GM19397 (cell line): ENCODE measurements at regions not wholly inside any gene's neighbourhood (a gene's known extent, or its start where the extent isn't known, plus 50 kb on each side); places are given as distances from the start of the nearest gene placed in this dataset.
"Not testable (repeated sequence)": the region's sequence is repeated elsewhere in the genome, so short reads cannot be mapped to it uniquely, and the experiment has no call there.

ENCODE experiments used
- ATAC-seq: cut with Tn5 transposase; IDR thresholded peaks from one replicate; pipeline ENCODE4 v1.9.1; 2021; ENCODE audit warnings: mild to moderate bottlenecking, moderate library complexity; ENCODE audit not compliant: unreplicated experiment

- no peak for ATAC-seq
Measured at GRCh38 chr14:89699071-89699470, 255.5 kb downstream of the EFCAB11 start.

GRCh38 chr14:89697281-89698060, 257.1 kb downstream of the EFCAB11 start:
- ATAC-seq: no peak

GRCh38 chr14:89695846-89696245, 258.7 kb downstream of the EFCAB11 start:
- ATAC-seq: no peak

GRCh38 chr14:89690139-89690538, 264.4 kb downstream of the EFCAB11 start:
- no peak for ATAC-seq

- ATAC-seq: not testable (repeated sequence)
Measured at GRCh38 chr14:89689711-89690110, 264.8 kb downstream of the EFCAB11 start.

- no peak for ATAC-seq
Measured at GRCh38 chr14:89688507-89689211, 265.9 kb downstream of the EFCAB11 start.

GRCh38 chr14:89687129-89687528, 267.4 kb downstream of the EFCAB11 start:
- not testable (repeated sequence) for ATAC-seq

GRCh38 chr14:89684139-89684538, 267.1 kb upstream of the FOXN3 start:
- no peak for ATAC-seq

- peak; percentile 73 for ATAC-seq
Measured at GRCh38 chr14:89681086-89682018, 264.3 kb upstream of the FOXN3 start.

GRCh38 chr14:89680156-89680555, 263.1 kb upstream of the FOXN3 start:
- ATAC-seq: no peak

GRCh38 chr14:89678768-89679167, 261.7 kb upstream of the FOXN3 start:
- no peak for ATAC-seq

GRCh38 chr14:89675590-89675989, 258.6 kb upstream of the FOXN3 start:
- ATAC-seq: no peak

GRCh38 chr14:89674936-89675335, 257.9 kb upstream of the FOXN3 start:
- ATAC-seq: no peak

GRCh38 chr14:89674240-89674639, 257.2 kb upstream of the FOXN3 start:
- no peak for ATAC-seq

GRCh38 chr14:89673512-89674225, 256.6 kb upstream of the FOXN3 start:
- ATAC-seq: no peak

GRCh38 chr14:89672636-89673511, 255.8 kb upstream of the FOXN3 start:
- no peak for ATAC-seq

- no peak for ATAC-seq
Measured at GRCh38 chr14:89669193-89669592, 252.2 kb upstream of the FOXN3 start.

- no peak for ATAC-seq
Measured at GRCh38 chr14:89667983-89668382, 250.9 kb upstream of the FOXN3 start.

- ATAC-seq: not testable (repeated sequence)
Measured at GRCh38 chr14:89665300-89666081, 248.5 kb upstream of the FOXN3 start.
